Stimulated activated CD8-positive, alpha-beta memory T cell treated with anti-CD3 and anti-CD28 coated beads, Interleukin-7, amount 100 ng/mL, for 24 hours (primary cell): ENCODE measurements at regions not wholly inside any gene's neighbourhood (a gene's known extent, or its start where the extent isn't known, plus 50 kb on each side); places are given as distances from the start of the nearest gene placed in this dataset.
"Not testable (repeated sequence)": the region's sequence is repeated elsewhere in the genome, so short reads cannot be mapped to it uniquely, and the experiment has no call there.

Source experiments
- DNase-seq: peaks from one replicate; pipeline ENCODE4 v3.0.0-alpha.2; 2020; ENCODE audit warnings: low read depth

- no peak for DNase-seq
These were observed 499.8 kb upstream of the CDH11 start for GRCh38 chr16:65621640-65622039.

- DNase-seq = no peak
These were observed 497.7 kb upstream of the CDH11 start for GRCh38 chr16:65619606-65620005.

DNA sequence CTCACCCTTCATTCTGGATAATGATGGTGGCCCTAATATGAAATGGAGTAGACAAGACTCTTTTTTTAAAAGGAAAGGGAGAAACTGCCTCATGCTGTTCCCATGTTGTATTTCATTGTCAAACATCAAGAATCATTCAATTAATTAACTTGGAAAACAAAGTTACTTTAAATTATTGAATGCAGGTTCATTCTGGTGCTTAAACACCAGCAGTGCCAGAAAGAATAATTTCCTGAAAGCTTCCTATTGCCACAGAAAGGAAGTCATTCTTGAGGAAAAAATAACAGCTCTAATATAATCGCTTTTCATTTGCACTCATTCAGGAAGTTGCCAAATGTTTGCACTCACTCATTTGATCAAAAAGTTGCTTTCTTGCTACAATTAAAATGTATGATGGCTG, 497.1 kb upstream of the CDH11 start:
- no peak for DNase-seq

GRCh38 chr16:65618333-65618732, 496.5 kb upstream of the CDH11 start:
- DNase-seq = no peak

DNA sequence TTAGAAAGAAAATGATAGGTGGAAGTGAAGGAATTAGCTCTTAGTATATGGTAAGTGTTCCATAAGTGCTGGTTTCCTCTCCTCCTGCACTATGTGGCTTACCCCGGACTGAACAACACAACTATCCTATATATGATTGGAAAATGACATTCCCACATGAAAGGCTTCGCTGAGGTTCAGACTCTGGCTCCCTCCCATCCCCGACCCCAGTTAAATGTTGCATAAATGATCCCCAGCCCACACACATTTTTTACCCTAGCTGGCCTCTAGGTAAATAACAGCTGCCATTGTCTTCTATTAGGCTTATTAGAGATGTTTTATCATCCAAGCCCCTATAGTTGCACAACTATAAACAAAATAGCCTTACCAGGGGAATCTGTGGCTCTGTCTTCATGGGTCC, 495.6 kb upstream of the CDH11 start:
- DNase-seq = no peak

DNA sequence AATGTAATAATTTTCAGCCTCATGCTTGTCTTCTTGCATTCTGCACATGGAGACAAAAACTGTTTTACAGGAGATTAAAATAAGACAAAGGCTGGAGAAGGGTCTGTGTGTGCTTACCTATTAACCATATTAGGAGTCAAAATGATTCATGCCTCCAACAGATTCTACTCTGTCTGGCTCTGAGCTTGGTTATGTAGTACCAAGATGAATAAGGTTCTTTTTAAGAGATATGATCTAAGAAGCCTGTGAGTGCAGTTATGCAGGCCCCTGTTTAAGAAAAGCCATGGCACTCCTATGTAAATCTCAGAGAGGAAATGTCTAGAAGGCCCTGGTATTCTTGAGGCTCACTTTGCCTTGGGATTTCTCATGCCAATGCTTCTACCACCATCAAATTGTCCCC, 486.6 kb upstream of the CDH11 start:
- no peak for DNase-seq

DNA sequence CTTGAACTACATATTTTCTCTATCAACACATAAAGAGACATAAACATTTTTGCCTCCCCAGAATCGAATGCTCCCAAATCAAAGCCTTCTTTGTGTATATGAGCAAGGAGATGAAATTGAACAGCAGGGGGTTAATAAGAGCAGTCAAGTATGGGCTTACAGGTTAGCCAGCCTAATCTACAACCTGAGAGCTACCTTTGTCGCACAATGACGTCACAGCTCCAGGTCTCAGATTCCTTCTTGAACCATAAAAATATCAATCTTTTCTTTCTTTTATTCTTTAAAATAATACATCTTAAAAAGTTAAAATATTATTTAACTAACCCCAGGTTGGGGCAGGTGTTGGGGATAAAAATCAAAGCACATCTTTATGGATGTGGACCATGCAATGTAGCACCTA, 482.9 kb upstream of the CDH11 start:
- no peak for DNase-seq

- no peak for DNase-seq
These were observed 479.9 kb upstream of the CDH11 start for GRCh38 chr16:65601781-65602180.

DNA sequence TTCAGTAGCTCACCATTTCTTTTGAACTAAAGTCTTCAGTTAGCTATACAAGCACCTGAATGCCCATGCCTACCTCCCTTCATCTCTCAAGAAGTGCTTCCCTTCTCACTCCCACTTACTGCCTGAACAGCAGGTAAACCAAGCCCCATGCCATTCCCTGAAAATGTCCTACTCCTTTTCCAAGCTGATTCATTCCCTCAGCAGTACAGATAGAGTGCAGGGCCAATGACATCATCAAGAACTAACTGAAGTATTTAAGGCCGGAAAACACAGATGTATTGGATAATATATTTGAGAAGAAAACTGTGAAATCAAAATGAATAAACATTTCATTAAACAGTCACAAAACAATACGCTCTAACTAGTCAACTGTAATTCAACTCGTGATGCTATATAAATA, 478.8 kb upstream of the CDH11 start:
- no peak for DNase-seq

- no peak for DNase-seq
These were observed 478.2 kb upstream of the CDH11 start for GRCh38 chr16:65600046-65600445.

DNA sequence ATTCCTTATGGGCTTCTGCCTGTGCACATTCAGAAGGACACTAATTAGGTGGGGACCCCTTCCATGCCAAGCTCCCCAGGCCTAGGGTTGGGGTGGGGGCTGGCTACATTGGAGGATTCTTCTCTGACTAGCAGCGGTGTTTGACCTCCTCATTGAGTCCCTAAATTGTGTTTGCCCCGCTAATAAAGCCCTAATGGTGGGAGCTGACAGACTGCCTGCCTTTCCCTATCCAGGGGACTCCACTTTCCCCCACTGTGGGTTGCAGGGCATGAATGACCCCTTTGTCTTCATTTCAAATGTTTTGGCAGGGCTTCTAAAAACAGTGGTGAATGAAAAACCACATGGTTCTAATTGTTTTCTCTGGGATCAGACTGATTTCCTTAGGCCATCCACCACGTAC, 476.8 kb upstream of the CDH11 start:
- DNase-seq = no peak

GRCh38 chr16:65583498-65583897, 461.6 kb upstream of the CDH11 start:
- no peak for DNase-seq

DNA sequence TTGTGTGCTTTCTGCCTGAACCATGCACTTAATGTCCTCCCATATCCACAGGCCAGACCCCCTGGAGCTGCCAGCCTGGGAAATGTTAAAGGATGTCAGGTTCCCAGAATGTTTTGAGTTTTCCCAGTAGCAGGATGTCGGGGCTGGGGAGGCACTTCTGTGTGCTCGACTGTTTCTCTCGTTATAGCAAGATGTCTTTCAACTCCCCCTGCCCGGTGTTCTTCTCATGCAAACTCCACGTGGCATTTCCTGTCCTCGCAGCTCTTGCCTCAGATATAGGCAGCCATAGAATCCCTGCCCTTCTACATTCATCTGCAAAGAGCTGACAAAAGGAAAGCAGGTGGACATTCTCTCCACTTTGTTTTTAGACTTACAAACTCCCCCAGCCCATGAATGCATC, 457.2 kb upstream of the CDH11 start:
- no peak for DNase-seq

DNA sequence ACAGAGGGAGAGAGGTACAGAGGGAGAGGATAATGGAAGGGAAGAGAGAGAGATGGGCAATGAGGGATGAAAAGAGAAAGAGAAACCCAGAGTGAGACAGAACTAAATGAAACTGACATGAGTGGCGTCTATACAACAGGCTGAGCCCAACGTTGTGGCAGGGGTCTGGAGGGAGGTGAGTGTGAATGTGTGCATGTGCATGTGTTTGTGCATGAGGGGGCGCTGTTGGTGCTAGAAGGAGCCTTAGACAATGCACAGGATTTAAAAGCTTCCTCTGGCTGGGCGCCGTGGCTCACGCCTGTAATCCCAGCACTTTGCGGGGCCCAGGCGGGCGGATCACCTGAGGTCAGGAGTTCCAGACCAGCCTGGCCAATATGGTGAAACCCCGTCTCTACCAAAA, 454.8 kb upstream of the CDH11 start:
- DNase-seq = no peak

DNA sequence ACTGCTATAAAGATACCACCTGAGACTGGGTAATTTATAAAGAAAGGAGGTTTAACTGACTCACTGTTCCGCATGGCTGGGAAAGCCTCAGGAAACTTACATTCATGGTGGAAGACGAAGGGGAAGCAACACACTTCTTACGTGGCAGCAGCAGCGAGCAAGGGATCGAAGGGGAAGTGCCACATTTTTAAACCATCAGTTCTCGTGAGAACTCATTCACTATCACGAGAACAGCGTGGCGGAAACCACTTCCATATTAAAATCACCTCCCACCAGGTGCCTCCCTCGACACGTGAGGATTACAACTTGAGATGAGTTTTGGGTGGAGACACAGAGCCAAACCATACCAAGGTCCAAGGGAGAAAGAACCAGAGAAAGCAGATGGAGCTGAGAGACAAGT, 454.3 kb upstream of the CDH11 start:
- DNase-seq = no peak

GRCh38 chr16:65574326-65574966, 452.6 kb upstream of the CDH11 start:
- DNase-seq = no peak

DNA sequence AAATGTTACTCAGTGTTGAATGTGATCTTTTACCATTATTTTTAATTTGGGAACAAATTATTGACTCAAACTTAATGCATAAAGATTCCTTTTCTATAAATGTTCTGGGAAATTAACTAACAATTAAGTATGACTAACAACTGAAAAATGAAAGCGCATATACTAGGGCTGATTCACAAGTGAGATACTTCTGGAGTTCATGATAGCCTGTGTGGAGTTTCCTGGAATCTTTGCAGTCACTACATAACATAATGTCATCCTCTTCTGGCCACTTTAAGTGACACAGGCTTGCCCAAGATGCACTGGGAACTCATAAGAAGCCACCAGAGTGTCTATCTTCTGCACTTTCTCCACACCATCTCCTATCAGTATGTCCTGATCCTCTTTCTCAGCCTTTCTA, 450.3 kb upstream of the CDH11 start:
- DNase-seq = no peak

- no peak for DNase-seq
These were observed 448.4 kb upstream of the CDH11 start for GRCh38 chr16:65570261-65570660.

- DNase-seq = no peak
These were observed 438.0 kb upstream of the CDH11 start for GRCh38 chr16:65559846-65560245.

DNA sequence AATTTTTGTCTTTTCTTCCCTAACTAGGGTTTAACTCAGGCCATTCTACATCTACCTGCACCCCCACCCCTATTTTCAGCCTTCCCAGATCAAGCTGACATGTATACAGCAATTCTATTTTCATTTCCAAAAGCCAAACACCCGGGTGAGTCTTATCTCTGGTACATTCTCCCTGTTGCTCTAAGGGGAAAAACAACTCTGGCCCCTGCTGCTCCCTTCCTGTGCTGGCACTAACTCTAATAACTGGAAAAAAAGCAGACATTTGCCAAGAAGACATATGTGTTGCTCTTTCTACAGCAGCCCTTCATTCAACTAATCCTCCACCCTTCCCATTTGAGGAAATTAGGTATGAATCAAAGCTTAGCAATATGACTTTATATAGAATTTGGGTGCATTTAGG, 427.8 kb upstream of the CDH11 start:
- not testable (repeated sequence) for DNase-seq

- no peak for DNase-seq
These were observed 426.6 kb upstream of the CDH11 start for GRCh38 chr16:65548470-65548869.

GRCh38 chr16:65547772-65548446, 426.0 kb upstream of the CDH11 start:
- no peak for DNase-seq

DNA sequence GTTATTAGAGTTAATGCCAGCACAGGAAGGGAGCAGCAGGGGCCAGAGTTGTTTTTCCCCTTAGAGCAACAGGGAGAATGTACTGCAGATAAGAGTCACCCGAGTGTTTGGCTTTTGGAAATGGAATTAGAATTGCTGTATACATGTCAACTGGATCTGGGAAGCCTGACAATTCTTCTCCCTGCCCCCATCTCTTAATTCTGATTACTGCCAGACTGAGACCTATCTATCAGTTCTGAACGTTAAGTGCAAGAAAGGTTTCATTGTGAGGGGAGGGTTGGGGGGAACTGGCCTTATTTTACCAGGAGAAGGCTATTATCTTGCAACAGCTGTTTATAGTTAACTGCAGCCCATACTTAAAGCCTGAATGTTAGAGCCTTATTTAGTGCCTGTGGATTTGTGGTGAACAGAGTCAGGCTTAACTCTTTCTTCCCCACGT, 424.5 kb upstream of the CDH11 start:
- DNase-seq = no peak

GRCh38 chr16:65545413-65545956, 423.6 kb upstream of the CDH11 start:
- no peak for DNase-seq
